ENCODE measurements at regions not wholly inside any gene's neighbourhood (a gene's known extent, or its start where the extent isn't known, plus 50 kb on each side); places are given as distances from the start of the nearest gene placed in this dataset.

- Histone ChIP-seq H3K9me3 (ENCODE audit: control insufficient read depth in 2 of 2, insufficient read depth in 1 of 2, low read depth in 1 of 2, low read length in 1 of 2) (no peaks in the 10 kb centered on the region), H3K27ac (ENCODE audit: low read depth in 2 of 2, low read length in 1 of 2) (no peak overlapping the region), H3K4me1 (ENCODE audit: control insufficient read depth in 2 of 2, insufficient read depth in 2 of 2, low read length in 1 of 2) (peaks cover 0 to 5% of the 10 kb centered on the region in 2 donors), H3K36me3 (ENCODE audit: control insufficient read depth in 2 of 2, insufficient read depth in 2 of 2, low read length in 1 of 2) (no peaks in the 10 kb centered on the region), H3K4me3 (ENCODE audit: low read depth in 1 of 2, low read length in 2 of 2) (no peak overlapping the region), H3K27me3 (ENCODE audit: control insufficient read depth in 1 of 2, insufficient read depth in 2 of 2, low read length in 2 of 2) (no peaks in the 10 kb centered on the region)
- WGBS, 2 donors, result 79 to 92% methylated on average over 1 of the region's 1 CpG
Observed at GRCh38 chr6:106770663-106771062, 141.3 kb downstream of the QRSL1 start.

- H3K9me3 ChIP-seq (ENCODE audit: control insufficient read depth in 2 of 2, insufficient read depth in 1 of 2, low read depth in 1 of 2, low read length in 1 of 2), result no peaks in the 10 kb centered on the region
- peaks cover 0 to 5% of the 10 kb centered on the region in 2 donors for H3K4me1 ChIP-seq (ENCODE audit: control insufficient read depth in 2 of 2, insufficient read depth in 2 of 2, low read length in 1 of 2)
- no peak overlapping the region for H3K4me3 ChIP-seq (ENCODE audit: low read depth in 1 of 2, low read length in 2 of 2)
- no peak overlapping the region for H3K27ac ChIP-seq (ENCODE audit: low read depth in 2 of 2, low read length in 1 of 2)
- H3K27me3 ChIP-seq (ENCODE audit: control insufficient read depth in 1 of 2, insufficient read depth in 2 of 2, low read length in 2 of 2), result no peaks in the 10 kb centered on the region
- no peaks in the 10 kb centered on the region for H3K36me3 ChIP-seq (ENCODE audit: control insufficient read depth in 2 of 2, insufficient read depth in 2 of 2, low read length in 1 of 2)
- WGBS, 2 donors, result 88 to 96% methylated on average over 1 of the region's 1 CpG
Observed at GRCh38 chr6:106770081-106770480, 140.7 kb downstream of the QRSL1 start.

GRCh38 chr6:106767271-106767670 lies 137.9 kb downstream of the QRSL1 start:
- WGBS, 2 donors, result 96% methylated on average over 1 of the region's 1 CpG
- no peaks in the 10 kb centered on the region for H3K9me3 ChIP-seq (ENCODE audit: control insufficient read depth in 2 of 2, insufficient read depth in 1 of 2, low read depth in 1 of 2, low read length in 1 of 2)
- peaks cover 0 to 1% of the 10 kb centered on the region in 2 donors for H3K4me1 ChIP-seq (ENCODE audit: control insufficient read depth in 2 of 2, insufficient read depth in 2 of 2, low read length in 1 of 2)
- H3K36me3 ChIP-seq (ENCODE audit: control insufficient read depth in 2 of 2, insufficient read depth in 2 of 2, low read length in 1 of 2), result no peaks in the 10 kb centered on the region
- H3K27ac ChIP-seq (ENCODE audit: low read depth in 2 of 2, low read length in 1 of 2), result no peak overlapping the region
- H3K27me3 ChIP-seq (ENCODE audit: control insufficient read depth in 1 of 2, insufficient read depth in 2 of 2, low read length in 2 of 2), result no peaks in the 10 kb centered on the region
- no peak overlapping the region for H3K4me3 ChIP-seq (ENCODE audit: low read depth in 1 of 2, low read length in 2 of 2)

- H3K27me3 ChIP-seq (ENCODE audit: control insufficient read depth in 1 of 2, insufficient read depth in 2 of 2, low read length in 2 of 2), result no peaks in the 10 kb centered on the region
- H3K4me3 ChIP-seq (ENCODE audit: low read depth in 1 of 2, low read length in 2 of 2), result no peak overlapping the region
- H3K36me3 ChIP-seq (ENCODE audit: control insufficient read depth in 2 of 2, insufficient read depth in 2 of 2, low read length in 1 of 2), result no peaks in the 10 kb centered on the region
- H3K9me3 ChIP-seq (ENCODE audit: control insufficient read depth in 2 of 2, insufficient read depth in 1 of 2, low read depth in 1 of 2, low read length in 1 of 2), result no peaks in the 10 kb centered on the region
- H3K4me1 ChIP-seq (ENCODE audit: control insufficient read depth in 2 of 2, insufficient read depth in 2 of 2, low read length in 1 of 2), result no peaks in the 10 kb centered on the region
- H3K27ac ChIP-seq (ENCODE audit: low read depth in 2 of 2, low read length in 1 of 2), result no peak overlapping the region
- WGBS, 2 donors, result 82 to 87% methylated on average over 4 of the region's 4 CpGs
Observed at GRCh38 chr6:106766201-106766600, 136.8 kb downstream of the QRSL1 start.

GRCh38 chr6:106765496-106765895 lies 136.1 kb downstream of the QRSL1 start:
- no peak overlapping the region for H3K27ac ChIP-seq (ENCODE audit: low read depth in 2 of 2, low read length in 1 of 2)
- no peaks in the 10 kb centered on the region for H3K4me1 ChIP-seq (ENCODE audit: control insufficient read depth in 2 of 2, insufficient read depth in 2 of 2, low read length in 1 of 2)
- no peaks in the 10 kb centered on the region for H3K36me3 ChIP-seq (ENCODE audit: control insufficient read depth in 2 of 2, insufficient read depth in 2 of 2, low read length in 1 of 2)
- H3K9me3 ChIP-seq (ENCODE audit: control insufficient read depth in 2 of 2, insufficient read depth in 1 of 2, low read depth in 1 of 2, low read length in 1 of 2), result no peaks in the 10 kb centered on the region
- H3K27me3 ChIP-seq (ENCODE audit: control insufficient read depth in 1 of 2, insufficient read depth in 2 of 2, low read length in 2 of 2), result no peaks in the 10 kb centered on the region
- no peak overlapping the region for H3K4me3 ChIP-seq (ENCODE audit: low read depth in 1 of 2, low read length in 2 of 2)
- WGBS, 2 donors, result 77 to 93% methylated on average over 2 of the region's 2 CpGs

GRCh38 chr6:106764353-106764980 lies 135.1 kb downstream of the QRSL1 start:
- 83 to 93% methylated on average over 2 of the region's 2 CpGs for WGBS, 2 donors
- H3K4me3 ChIP-seq (ENCODE audit: low read depth in 1 of 2, low read length in 2 of 2), result no peak overlapping the region

GRCh38 chr6:106763361-106763760 lies 134.0 kb downstream of the QRSL1 start:
- no peak overlapping the region for H3K27ac ChIP-seq (ENCODE audit: low read depth in 2 of 2, low read length in 1 of 2)
- H3K27me3 ChIP-seq (ENCODE audit: control insufficient read depth in 1 of 2, insufficient read depth in 2 of 2, low read length in 2 of 2), result no peaks in the 10 kb centered on the region
- H3K9me3 ChIP-seq (ENCODE audit: control insufficient read depth in 2 of 2, insufficient read depth in 1 of 2, low read depth in 1 of 2, low read length in 1 of 2), result no peaks in the 10 kb centered on the region
- H3K36me3 ChIP-seq (ENCODE audit: control insufficient read depth in 2 of 2, insufficient read depth in 2 of 2, low read length in 1 of 2), result no peaks in the 10 kb centered on the region
- H3K4me3 ChIP-seq (ENCODE audit: low read depth in 1 of 2, low read length in 2 of 2), result no peak overlapping the region
- H3K4me1 ChIP-seq (ENCODE audit: control insufficient read depth in 2 of 2, insufficient read depth in 2 of 2, low read length in 1 of 2), result no peaks in the 10 kb centered on the region

More at GRCh38 chr6:106764353-106764980, 135.1 kb downstream of the QRSL1 start:
- Histone ChIP-seq H3K36me3 (ENCODE audit: control insufficient read depth in 2 of 2, insufficient read depth in 2 of 2, low read length in 1 of 2) (no peaks in the 10 kb centered on the region), H3K27me3 (ENCODE audit: control insufficient read depth in 1 of 2, insufficient read depth in 2 of 2, low read length in 2 of 2) (no peaks in the 10 kb centered on the region), H3K27ac (ENCODE audit: low read depth in 2 of 2, low read length in 1 of 2) (no peak overlapping the region), H3K4me1 (ENCODE audit: control insufficient read depth in 2 of 2, insufficient read depth in 2 of 2, low read length in 1 of 2) (no peaks in the 10 kb centered on the region), H3K9me3 (ENCODE audit: control insufficient read depth in 2 of 2, insufficient read depth in 1 of 2, low read depth in 1 of 2, low read length in 1 of 2) (no peaks in the 10 kb centered on the region)

- H3K9me3 ChIP-seq (ENCODE audit: control insufficient read depth in 2 of 2, insufficient read depth in 1 of 2, low read depth in 1 of 2, low read length in 1 of 2), result no peaks in the 10 kb centered on the region
- no peak overlapping the region for H3K27ac ChIP-seq (ENCODE audit: low read depth in 2 of 2, low read length in 1 of 2)
- no peak overlapping the region for H3K4me3 ChIP-seq (ENCODE audit: low read depth in 1 of 2, low read length in 2 of 2)
- 87 to 89% methylated on average over 2 of the region's 2 CpGs for WGBS, 2 donors
- no peaks in the 10 kb centered on the region for H3K36me3 ChIP-seq (ENCODE audit: control insufficient read depth in 2 of 2, insufficient read depth in 2 of 2, low read length in 1 of 2)
- no peaks in the 10 kb centered on the region for H3K4me1 ChIP-seq (ENCODE audit: control insufficient read depth in 2 of 2, insufficient read depth in 2 of 2, low read length in 1 of 2)
- H3K27me3 ChIP-seq (ENCODE audit: control insufficient read depth in 1 of 2, insufficient read depth in 2 of 2, low read length in 2 of 2), result no peaks in the 10 kb centered on the region
Observed at GRCh38 chr6:106761160-106761559, 131.8 kb downstream of the QRSL1 start.

- 96% methylated on average over 2 of the region's 2 CpGs for WGBS, 2 donors
- Histone ChIP-seq H3K4me3 (ENCODE audit: low read depth in 1 of 2, low read length in 2 of 2) (no peak overlapping the region), H3K36me3 (ENCODE audit: control insufficient read depth in 2 of 2, insufficient read depth in 2 of 2, low read length in 1 of 2) (no peaks in the 10 kb centered on the region), H3K27me3 (ENCODE audit: control insufficient read depth in 1 of 2, insufficient read depth in 2 of 2, low read length in 2 of 2) (no peaks in the 10 kb centered on the region), H3K27ac (ENCODE audit: low read depth in 2 of 2, low read length in 1 of 2) (no peak overlapping the region), H3K4me1 (ENCODE audit: control insufficient read depth in 2 of 2, insufficient read depth in 2 of 2, low read length in 1 of 2) (no peaks in the 10 kb centered on the region), H3K9me3 (ENCODE audit: control insufficient read depth in 2 of 2, insufficient read depth in 1 of 2, low read depth in 1 of 2, low read length in 1 of 2) (no peaks in the 10 kb centered on the region)
Observed at GRCh38 chr6:106759112-106759511, 129.7 kb downstream of the QRSL1 start.

GRCh38 chr6:106757722-106758467 lies 128.5 kb downstream of the QRSL1 start:
- Histone ChIP-seq H3K4me1 (ENCODE audit: control insufficient read depth in 2 of 2, insufficient read depth in 2 of 2, low read length in 1 of 2) (no peaks in the 10 kb centered on the region), H3K27ac (ENCODE audit: low read depth in 2 of 2, low read length in 1 of 2) (no peak overlapping the region), H3K9me3 (ENCODE audit: control insufficient read depth in 2 of 2, insufficient read depth in 1 of 2, low read depth in 1 of 2, low read length in 1 of 2) (no peaks in the 10 kb centered on the region), H3K4me3 (ENCODE audit: low read depth in 1 of 2, low read length in 2 of 2) (no peak overlapping the region), H3K36me3 (ENCODE audit: control insufficient read depth in 2 of 2, insufficient read depth in 2 of 2, low read length in 1 of 2) (no peaks in the 10 kb centered on the region), H3K27me3 (ENCODE audit: control insufficient read depth in 1 of 2, insufficient read depth in 2 of 2, low read length in 2 of 2) (no peaks in the 10 kb centered on the region)
- 80 to 81% methylated on average over 16 of the region's 16 CpGs for WGBS, 2 donors
